ENCODE measurements at regions not wholly inside any gene's neighbourhood (a gene's known extent, or its start where the extent isn't known, plus 50 kb on each side); places are given as distances from the start of the nearest gene placed in this dataset.
"Not testable (repeated sequence)": the region's sequence is repeated elsewhere in the genome, so short reads cannot be mapped to it uniquely, and the experiment has no call there.

DNA sequence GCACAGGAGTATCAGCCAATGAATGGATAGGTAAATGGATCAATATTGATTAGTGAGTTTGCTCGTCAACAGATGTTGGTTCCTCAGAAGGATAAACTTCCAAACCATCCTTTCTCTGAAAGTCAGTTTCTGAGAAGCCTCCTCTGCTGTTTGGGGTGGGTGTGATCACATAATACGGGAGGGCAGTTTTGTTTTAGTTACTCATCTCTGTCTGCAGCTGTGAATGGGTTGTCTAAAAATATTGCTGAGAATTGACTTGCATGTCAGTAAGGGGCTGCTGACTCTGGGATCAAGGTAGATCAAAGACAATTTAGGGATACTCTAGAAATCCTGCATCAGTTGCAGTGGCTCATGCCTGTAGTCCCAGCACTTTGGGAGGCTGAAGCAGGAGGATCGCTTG lies 390.8 kb upstream of the AMELY start:
- DNase-seq = no peak

GRCh38 chrY:7299960-7300359 lies 388.4 kb upstream of the AMELY start:
- no peak for DNase-seq

GRCh38 chrY:7292113-7292512 lies 380.6 kb upstream of the AMELY start:
- DNase-seq = no peak

DNA sequence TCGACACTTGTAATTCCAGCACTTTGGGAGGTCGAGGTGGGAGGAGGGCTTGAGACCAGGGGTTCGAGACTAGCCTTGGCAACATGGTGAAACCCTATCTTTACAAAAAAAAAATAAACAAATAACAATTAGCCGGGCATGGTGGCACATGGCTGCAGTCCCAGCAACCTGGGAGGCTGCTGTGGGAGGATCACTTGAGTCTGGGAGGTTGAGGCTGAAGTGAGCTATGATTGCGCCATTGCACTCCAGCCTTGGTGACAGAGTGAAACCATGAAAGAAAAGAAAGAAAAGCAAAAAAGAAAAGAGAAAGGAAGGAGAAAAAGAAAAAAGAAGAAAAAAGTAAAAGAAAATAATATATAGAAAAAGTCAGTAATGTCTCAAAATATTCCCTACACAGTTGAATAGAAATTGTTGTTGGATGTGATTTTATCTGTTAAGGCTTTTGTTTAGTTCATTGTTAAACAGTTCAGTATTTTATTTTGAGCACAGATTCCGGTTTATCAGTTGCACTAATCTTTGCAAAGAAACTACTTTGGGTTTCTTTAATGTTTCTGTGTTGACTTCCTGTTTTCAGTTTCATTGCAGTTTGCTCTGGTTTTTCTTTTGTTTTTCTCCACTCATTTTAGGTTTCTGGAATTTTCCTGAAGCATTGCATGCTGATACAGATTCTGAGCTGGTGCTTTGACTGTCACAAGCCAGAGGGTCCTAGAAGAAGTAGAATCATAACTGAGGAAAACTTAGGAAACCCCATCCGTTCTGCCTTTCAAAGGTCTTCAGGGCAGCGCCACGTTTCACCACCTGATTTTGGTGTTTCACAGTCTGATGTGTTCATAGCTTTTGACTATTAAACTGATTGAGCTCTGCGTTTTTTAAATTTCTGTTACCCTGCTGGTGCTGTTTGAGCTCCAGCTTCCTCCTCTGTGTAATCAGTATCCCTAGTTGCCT lies 378.6 kb upstream of the AMELY start:
- no peak for DNase-seq

GRCh38 chrY:7288611-7289010 lies 377.1 kb upstream of the AMELY start:
- DNase-seq = no peak

- not testable (repeated sequence) for DNase-seq
These were observed 376.4 kb upstream of the AMELY start for GRCh38 chrY:7287963-7288362.

GRCh38 chrY:7285388-7285787 lies 373.8 kb upstream of the AMELY start:
- no peak for DNase-seq

DNA sequence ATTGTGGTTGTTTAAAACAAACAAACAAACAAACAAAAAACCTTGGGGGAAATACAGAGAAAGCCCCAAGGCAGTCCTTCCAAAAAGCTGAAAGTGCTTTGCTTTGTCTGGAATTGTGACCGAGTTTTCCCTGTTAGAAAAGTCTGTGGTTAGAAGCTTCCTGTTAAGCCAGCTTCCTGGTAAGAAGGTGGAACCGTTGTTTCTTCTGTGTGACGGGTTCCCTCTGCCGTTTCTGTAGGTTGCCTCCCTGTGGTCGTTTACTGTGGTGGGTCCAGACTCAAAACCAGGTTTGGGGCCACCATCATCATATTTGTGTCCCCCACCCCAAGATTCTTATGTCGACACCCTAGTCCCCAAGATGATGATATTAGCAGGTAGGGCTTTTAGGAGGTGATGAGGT lies 371.4 kb upstream of the AMELY start:
- DNase-seq = no peak

DNA sequence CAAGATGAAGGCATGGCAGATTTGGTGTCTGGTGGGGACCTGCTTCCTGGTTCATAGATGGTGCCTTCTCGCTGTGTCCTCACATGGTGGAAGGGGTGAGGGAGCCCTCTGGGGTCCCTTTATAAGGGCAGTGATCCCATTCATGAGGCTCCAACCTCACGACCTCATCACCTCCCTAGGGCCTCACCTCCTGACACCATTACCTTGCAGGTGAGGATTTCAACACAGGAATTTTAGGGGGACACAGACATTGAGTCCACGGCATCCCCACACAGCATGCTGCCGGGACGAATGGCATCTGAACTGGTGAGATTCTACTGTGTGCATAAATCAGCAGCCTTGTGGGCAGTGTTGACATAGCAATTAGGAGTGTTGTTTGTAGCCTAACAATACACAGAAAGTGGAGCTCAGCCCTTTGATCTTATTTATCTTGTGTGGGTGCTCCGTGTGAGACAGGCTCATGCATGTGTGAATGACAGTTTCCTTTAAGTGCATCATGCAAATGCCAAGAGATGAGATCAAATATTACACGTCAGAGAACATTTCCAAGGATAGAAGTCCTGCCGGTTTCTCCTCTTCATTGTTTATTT lies 368.7 kb upstream of the AMELY start:
- DNase-seq = not testable (repeated sequence)

- no peak for DNase-seq
These were observed 364.2 kb upstream of the AMELY start for GRCh38 chrY:7275751-7276150.

- DNase-seq = no peak
These were observed 363.5 kb upstream of the AMELY start for GRCh38 chrY:7275014-7275413.

- no peak for DNase-seq
These were observed 362.9 kb upstream of the AMELY start for GRCh38 chrY:7274369-7274913.

- peak; percentile 84 for DNase-seq
These were observed 362.1 kb upstream of the AMELY start for GRCh38 chrY:7273587-7274203.

DNA sequence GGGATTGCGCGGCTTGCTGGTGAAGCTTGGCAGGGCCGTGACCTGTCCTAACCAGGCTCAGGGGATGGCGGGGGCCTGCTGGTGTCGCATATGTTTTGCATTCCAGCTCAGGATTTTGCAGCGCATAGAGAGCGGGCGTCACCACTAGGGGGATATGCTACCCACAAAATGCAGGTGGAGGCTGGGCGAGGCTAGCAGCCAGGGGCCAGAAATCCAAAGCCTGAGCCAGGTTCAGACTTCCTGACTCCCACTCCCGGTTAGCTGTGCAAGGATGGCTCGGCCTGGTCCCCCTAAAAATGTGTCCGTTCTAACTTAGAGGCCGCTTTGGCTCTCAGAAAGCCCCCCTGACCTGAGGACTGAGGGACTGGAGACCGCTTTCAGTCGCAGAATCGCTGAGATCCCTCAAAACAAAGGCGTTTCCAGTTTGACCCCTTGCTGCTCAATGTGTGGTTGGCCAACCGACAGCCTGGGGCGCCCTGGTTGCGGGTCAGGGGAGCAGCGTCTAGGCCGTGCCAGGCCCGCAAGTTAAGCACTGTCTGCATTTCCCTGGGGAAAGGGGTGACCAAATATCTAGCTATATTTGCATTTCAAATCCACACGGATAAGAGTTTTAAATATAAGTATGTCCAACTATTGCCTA lies 361.1 kb upstream of the AMELY start:
- peak; percentile 58 for DNase-seq

DNA sequence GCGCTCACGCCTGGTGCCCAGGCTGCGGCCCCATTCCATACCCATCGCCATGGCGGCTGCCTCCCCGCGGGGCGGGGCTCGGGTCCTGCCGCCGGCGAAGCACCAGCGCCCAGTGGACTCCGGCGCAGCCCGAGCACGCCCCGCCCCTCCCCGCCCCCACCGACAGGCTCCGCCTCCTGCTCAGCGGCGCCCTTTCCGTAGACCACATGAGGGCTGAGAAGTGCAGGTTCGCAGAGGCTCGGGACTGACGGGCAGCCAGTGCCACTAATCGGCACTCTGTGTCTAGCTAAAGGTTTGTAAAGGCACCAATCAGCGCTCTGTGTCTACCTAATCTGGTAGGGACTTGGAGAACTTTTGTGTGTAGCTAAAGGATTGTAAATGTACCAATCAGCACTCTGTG lies 352.2 kb upstream of the AMELY start:
- no peak for DNase-seq

DNA sequence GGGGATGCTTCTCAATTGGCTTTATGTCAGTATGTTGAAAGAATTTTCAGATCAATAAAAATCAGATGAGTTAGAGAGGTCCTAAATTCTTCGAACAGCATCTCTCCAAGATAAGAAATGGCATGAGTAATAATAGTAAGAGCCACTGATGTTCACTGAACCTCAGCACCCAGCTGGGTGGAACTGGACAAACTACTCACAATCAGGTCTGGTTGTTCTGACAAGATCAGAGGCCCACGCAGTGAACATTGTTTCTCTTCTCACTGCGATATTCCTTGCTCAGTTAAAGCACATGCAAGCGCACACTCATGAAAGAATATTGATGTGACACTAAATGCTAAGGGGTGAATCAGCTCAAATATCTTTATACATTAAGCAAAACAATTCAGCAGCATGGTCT lies 351.0 kb upstream of the AMELY start:
- no peak for DNase-seq

- DNase-seq = no peak
These were observed 349.7 kb upstream of the AMELY start for GRCh38 chrY:7261254-7261653.

GRCh38 chrY:7240101-7240500 lies 328.5 kb upstream of the AMELY start:
- peak; percentile 49 for DNase-seq

GRCh38 chrY:7211971-7212370 lies 300.4 kb upstream of the AMELY start:
- no peak for DNase-seq

- no peak for DNase-seq
These were observed 292.9 kb upstream of the AMELY start for GRCh38 chrY:7204456-7204855.

DNA sequence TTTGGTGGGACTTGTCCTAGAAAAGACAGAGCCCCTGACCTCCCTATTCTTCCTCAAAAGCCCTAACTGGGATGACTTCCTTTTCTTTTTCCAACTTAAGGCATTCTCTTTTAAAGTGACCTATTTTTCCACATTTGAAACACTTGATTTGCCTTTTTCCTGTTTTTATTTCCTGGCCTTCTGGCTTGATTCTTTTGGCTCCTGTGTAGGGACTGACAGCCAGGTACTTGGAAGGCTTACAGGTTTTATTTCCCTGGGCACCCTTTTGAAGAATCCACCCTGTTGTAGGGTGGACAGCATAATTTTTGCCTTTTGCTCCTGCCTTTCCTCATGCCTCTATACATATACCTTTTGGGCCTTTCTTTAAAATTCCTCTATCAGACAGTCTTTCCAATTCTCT lies 271.0 kb upstream of the AMELY start:
- DNase-seq = no peak

GRCh38 chrY:7177631-7178030 lies 266.1 kb upstream of the AMELY start:
- DNase-seq = no peak

DNA sequence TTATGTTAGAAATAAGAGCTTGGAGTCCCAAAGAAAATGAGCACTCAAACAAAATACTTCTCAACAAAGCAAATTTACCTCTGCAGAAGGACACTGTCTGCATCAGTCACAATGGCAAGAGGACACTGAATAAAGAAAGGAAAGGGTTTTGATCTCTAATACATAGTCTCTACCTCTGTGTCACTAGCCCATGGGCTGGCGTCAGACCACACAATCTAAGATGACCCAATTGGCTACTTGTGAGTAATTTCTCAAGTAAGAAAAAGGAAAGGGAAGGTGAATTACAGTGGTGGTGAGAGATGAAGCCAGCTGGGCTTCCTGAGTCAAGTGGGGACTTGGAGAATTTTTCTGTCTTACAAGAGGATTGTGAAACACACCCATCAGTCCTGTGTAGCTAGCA lies 257.9 kb upstream of the AMELY start:
- no peak for DNase-seq

Data from activated CD4-positive, alpha-beta T cell treated with anti-CD3 and anti-CD28 coated beads, Interleukin-2, amount 50 U/mL, for 1 hour (primary cell).